ENCODE measurements at regions not wholly inside any gene's neighbourhood (a gene's known extent, or its start where the extent isn't known, plus 50 kb on each side); places are given as distances from the start of the nearest gene placed in this dataset.

DNA sequence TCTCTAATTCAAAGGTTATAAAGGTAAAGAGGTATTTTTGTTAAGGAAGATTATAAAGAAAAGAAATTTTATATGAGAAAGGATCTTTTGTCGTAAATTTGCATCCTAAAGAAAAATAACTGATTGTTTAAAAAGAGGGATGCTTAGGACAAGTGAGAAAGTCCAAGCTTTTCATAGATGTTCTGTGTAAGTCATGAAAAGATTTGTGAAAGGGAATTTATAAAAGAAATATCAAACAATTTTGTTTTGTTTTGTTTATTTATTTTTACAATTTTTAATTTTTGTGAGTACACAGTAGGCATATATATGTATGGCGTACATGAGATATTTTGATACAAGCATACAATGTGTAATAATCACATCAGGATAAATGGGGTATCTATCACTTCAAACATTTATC lies 145.2 kb downstream of the ADSS2 start:
- no peak for TF ChIP-seq POLR2A (IDR thresholded peaks at IDR 0.05; ENCODE audit: low read length)
- no peak for TF ChIP-seq GATA1 (IDR thresholded peaks at IDR 0.05; ENCODE audit: low read depth, low read length)

Measured in erythroblast (primary cell).